Sciatic nerve (tissue), 2 donors: ENCODE measurements at regions not wholly inside any gene's neighbourhood (a gene's known extent, or its start where the extent isn't known, plus 50 kb on each side); places are given as distances from the start of the nearest gene placed in this dataset.
"Not testable (repeated sequence)": the region's sequence is repeated elsewhere in the genome, so short reads cannot be mapped to it uniquely, and the experiment has no call there.

ENCODE experiments used
- ATAC-seq: fragments of 200-7000 bp; cut with Tn5 transposase; one replicate; pipeline ENCODE4 v1.9.1; 2020; ENCODE audit warnings: mild to moderate bottlenecking, moderate library complexity
- DNase-seq: peaks from one replicate; pipeline ENCODE4 v3.0.0-alpha.2; 2020; ENCODE audit warnings: low spot score
- intact Hi-C: fragments of 100-400 bp; cut with DNase I; formaldehyde crosslinking; loops from one replicate; pipeline ENCODE4 v1.14.2; 2022
- donor health status: DM: no; HTN: no; CAD: no.
- donor health status: DM: no; HTN: no; CAD: no.

- ATAC-seq (no peak), DNase-seq (no peak)
- intact Hi-C loops, result no loop called here
Measured at GRCh38 chr2:235204948-235205347, 253.1 kb downstream of the SH3BP4 start.

DNA sequence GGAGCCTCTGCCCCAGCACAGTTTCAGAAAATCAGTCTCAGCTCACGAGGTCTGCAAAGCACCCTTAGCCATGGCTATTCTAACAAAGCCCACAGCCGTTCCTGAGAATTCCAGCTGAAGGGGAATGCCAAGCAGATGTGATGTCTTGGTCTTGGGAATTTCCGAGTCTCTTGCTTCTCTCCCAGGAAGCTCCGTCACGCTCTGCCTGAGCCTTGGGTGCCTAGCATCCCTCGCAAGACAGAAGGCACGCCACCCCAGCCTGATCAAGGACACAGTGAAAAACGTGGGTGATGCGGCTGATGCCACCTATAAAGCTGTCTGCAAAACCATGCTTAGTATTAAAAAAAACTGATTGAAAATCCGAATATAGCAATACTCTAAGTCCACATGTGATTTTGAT lies 254.6 kb downstream of the SH3BP4 start:
- DNase-seq (no peak), ATAC-seq (no peak)
- intact Hi-C loops, result no loop called here

DNA sequence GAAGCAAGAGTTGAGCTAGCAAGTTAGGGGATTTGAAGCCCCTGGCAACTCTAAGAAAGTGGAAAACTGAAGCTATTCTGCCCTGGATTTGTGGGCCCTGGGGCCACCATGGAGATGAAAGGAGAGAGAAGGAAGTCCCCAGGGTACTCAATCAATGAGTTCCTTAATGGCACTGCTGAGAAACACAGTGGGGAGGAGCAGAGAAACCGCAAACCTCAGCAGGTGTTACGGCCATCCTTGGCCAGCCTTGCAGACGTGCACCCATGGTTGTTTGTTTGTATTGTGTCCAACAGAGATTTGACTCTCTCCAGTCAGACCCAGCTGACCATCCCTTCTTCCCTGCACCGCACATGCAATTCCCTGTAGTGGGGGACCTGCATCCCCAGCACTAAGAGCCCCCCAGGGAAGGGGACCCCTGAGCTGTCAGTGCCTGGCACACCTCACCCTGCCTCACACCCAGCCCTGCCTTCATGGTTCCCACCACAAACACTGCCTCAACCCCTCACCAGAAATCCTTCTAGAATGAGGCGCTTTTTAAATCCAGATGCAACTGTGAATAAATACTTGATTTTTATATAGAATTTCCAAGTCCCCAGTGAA lies 255.3 kb downstream of the SH3BP4 start:
- no peak for ATAC-seq
- intact Hi-C loops, result no loop called here
- DNase-seq, result no peak

GRCh38 chr2:235211056-235211455 lies 259.2 kb downstream of the SH3BP4 start:
- DNase-seq (no peak), ATAC-seq (no peak)
- intact Hi-C loops, result no loop called here

- intact Hi-C loops, result no loop called here
- no peak for DNase-seq
- no peak for ATAC-seq
Measured at GRCh38 chr2:235212501-235213158, 260.8 kb downstream of the SH3BP4 start.

DNA sequence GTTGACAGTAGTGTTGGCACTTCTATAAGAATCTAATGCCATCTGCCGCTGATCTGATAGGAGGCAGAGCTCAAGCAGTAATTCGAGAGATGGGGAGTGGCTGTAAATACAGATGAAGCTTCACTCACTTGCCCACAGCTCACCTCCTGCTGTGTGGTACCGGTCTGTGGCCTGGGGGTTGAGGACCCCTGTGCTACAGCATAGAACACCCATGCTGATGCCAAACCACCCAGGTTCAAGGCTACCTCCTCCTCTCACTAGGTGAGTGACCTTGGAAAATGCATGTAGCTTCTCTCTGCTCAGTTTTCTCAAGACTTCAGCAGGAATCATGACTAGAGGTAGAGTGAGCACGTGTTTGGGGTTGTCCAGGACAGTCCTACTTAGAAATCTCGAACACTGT lies 263.4 kb downstream of the SH3BP4 start:
- ATAC-seq, result no peak
- no peak for DNase-seq
- intact Hi-C loops, result no loop called here

- DNase-seq (no peak), ATAC-seq (no peak)
- intact Hi-C loops, result no loop called here
Measured at GRCh38 chr2:235216901-235217300, 265.1 kb downstream of the SH3BP4 start.

GRCh38 chr2:235217846-235218245 lies 266.0 kb downstream of the SH3BP4 start:
- intact Hi-C loops, result no loop called here
- DNase-seq, result no peak
- ATAC-seq, result no peak

GRCh38 chr2:235218486-235218907 lies 266.7 kb downstream of the SH3BP4 start:
- no peak for ATAC-seq
- peak; percentile 10 for DNase-seq
- intact Hi-C loops, result no loop called here

DNA sequence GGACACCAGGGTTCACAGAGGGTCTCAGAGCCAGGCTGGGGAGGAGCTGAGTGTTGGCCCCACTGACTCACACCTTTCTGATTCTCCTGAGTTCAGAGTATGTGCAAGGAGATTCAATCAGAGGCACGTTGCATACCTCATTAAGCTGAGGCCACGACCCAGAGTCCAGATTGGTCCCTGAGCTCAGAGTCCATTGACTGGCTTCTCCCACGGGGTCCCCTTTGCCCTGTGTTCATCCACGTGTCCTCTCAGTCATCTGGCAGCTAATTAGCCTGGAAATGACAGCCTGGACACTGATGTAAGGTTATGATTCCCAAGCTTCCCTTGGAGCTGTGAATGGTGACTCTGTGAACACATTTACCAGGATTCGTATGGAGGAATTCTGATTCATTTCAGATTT lies 267.2 kb downstream of the SH3BP4 start:
- ATAC-seq (no peak), DNase-seq (no peak)
- intact Hi-C loops, result no loop called here

DNA sequence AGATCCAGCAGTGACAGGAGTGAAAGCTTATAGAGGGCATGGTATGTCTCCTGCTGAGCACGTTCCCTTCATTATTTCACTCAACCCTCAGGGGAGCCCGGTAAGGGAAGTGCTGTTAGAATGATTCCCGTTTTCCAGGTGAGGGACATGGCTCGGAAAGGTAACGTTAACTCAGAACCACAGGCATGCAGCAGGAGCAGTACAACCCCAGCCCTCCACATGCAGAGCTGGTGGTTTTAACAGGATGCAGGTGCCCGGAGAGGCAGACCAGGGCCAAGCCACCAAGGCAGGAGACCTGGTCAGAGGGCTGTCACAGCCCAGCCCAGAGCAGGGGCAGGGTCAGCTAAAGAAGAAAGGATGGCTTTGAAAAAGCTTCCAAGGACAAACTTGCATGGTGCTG lies 268.5 kb downstream of the SH3BP4 start:
- ATAC-seq, result no peak
- no peak for DNase-seq
- intact Hi-C loops, result no loop called here

DNA sequence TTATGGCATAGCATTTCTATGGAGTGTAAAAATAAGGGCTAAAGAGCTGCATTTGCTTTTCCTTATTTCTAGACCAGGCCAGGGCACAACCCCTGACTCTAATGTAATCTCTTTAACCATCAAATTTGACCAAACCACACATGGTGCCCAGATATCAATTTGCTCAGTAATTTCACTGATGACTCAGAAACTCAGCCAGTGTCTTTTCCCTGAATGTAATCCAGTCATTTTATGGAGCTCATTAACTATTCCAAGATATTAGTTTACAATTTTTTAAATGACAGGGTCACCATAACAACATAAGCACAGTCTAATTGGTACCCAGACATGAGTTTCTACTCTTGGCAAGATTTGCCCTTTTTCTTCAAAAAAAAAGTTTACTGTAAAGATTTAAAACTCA lies 270.8 kb upstream of the AGAP1 start:
- intact Hi-C loops, result no loop called here
- DNase-seq, result no peak
- no peak for ATAC-seq

- no peak for DNase-seq
- no peak for ATAC-seq
- intact Hi-C loops, result no loop called here
Measured at GRCh38 chr2:235224410-235224809, 269.4 kb upstream of the AGAP1 start.

GRCh38 chr2:235225261-235225660 lies 268.6 kb upstream of the AGAP1 start:
- intact Hi-C loops, result no loop called here
- ATAC-seq (no peak), DNase-seq (no peak)

DNA sequence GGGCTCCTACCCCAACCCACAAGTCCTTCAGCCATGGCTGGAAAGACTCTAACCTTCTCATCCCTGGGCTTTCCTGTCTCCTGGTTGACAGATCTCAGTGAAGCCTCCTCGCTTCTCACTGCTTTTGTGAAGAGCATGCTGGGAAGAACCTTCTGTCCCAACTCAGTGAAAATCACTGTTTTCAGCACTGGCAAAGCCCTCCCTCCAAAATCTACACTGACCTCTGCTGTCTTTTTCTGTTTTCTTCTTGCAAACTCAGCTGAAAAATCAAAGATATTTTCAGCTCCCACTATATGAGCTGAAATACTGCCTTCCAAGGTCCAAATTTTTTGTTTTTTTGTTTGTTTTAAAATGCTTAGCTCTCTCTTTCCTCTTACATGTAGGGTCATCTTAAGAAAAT lies 266.3 kb upstream of the AGAP1 start:
- no peak for DNase-seq
- intact Hi-C loops, result no loop called here
- no peak for ATAC-seq

- ATAC-seq, intact Hi-C loops, DNase-seq: not testable (repeated sequence)
Measured at GRCh38 chr2:235228422-235228821, 265.4 kb upstream of the AGAP1 start.

- ATAC-seq (no peak), DNase-seq (no peak)
- intact Hi-C loops, result no loop called here
Measured at GRCh38 chr2:235229236-235229635, 264.6 kb upstream of the AGAP1 start.

GRCh38 chr2:235230821-235231601 lies 262.8 kb upstream of the AGAP1 start:
- intact Hi-C loops, result no loop called here
- DNase-seq (no peak), ATAC-seq (peak; percentile 82)

DNA sequence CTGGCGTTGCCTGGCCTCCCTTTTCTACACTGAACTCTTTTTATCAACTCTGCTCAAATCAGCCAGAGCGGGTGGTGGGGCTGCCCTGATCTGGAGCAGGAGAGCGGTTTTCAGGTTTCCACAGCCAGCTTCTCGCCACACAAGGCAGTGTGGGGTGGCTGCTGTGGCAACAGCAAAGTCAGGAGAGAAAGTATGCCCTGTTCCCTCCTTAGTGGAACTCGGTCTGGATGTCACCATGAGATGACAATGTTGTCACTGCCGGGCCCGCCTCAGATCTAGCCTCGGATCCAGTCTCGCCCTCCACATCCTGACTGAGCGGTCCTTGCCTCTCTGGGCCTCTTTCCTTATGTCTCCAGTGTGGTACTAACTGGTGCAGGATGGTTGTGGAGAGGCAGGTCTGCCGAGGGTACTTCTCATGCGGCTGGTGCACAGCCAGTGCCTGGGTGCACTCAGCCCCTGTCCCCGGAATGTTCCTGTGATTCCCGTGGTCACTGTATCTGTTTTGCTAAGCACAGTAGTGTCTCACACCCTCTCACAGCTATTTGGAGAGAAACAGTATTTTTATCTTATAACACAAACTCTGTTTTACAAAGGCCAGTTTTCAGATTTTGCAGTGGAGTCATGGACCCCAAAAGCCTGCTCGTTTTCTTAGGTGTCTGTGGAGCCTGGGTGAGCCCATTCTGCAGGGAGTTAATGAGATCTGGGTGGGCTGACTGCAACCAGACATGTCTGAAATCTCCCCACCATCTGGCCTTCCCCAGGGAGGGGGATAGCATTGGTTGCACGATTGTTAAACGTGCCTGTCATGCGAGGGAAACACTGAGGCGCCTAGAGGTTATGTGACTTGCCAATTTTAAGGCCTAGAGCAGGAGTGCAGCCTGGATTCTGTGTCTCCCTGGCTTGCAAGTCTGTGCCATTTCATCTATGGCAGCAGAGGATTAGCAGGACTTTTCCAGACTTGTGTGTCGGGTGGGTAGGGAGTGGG lies 261.1 kb upstream of the AGAP1 start:
- intact Hi-C loops, result no loop called here
- no peak for ATAC-seq
- DNase-seq, result no peak
